Germinal center (tissue), 1 donor: ENCODE measurements at regions not wholly inside any gene's neighbourhood (a gene's known extent, or its start where the extent isn't known, plus 50 kb on each side); places are given as distances from the start of the nearest gene placed in this dataset.
"Not testable (repeated sequence)": the region's sequence is repeated elsewhere in the genome, so short reads cannot be mapped to it uniquely, and the experiment has no call there.

Experiments
- DNase-seq: peaks from one replicate; pipeline ENCODE4 v3.0.0; 2012; ENCODE audit warnings: mixed read lengths, low spot score

- DNase-seq, result not testable (repeated sequence)
Observed at GRCh38 chr21:10428981-10429534, 92.3 kb upstream of the TPTE start.

- DNase-seq, result no peak
Observed at GRCh38 chr21:10430005-10430404, 91.4 kb upstream of the TPTE start.

DNA sequence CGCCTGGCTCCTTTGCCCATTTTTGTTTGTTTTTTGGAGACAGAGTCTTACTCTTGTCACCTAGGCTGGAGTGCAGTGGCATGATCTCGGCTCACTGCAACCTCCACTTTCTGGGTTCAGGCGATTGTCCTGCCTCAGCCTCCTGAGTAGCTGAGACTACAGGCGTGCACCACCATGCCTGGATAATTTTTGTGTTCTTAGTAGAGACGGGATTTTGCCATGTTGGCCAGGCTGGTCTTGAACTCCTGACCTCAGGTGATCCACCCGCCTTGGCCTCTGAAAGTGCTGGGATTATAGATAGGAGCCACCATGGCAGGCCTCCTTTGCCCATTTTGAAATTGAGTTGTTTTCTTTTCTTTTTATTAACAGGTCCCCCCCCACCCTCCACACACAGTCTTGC lies 89.4 kb upstream of the TPTE start:
- DNase-seq, result not testable (repeated sequence)

- not testable (repeated sequence) for DNase-seq
Observed at GRCh38 chr21:10432456-10432855, 88.9 kb upstream of the TPTE start.

DNA sequence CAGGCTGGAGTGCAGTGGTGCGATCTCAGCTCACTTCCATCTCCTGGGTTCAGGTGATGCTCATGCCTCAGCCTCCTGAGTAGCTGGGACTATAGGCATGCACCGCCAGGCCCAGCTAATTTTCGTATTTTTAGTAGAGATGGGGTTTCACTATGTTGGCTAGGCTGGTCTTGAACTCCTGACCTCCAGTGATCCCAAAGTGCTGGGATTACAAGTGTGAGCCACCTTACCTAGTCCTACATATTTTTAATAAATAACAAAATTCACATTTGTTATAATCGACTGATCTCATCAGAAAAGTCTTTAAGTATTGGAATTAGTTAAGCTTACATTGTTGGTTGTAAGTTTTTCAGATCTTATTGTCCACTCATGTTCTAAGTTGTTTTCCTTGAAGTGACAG lies 83.4 kb upstream of the TPTE start:
- not testable (repeated sequence) for DNase-seq

DNA sequence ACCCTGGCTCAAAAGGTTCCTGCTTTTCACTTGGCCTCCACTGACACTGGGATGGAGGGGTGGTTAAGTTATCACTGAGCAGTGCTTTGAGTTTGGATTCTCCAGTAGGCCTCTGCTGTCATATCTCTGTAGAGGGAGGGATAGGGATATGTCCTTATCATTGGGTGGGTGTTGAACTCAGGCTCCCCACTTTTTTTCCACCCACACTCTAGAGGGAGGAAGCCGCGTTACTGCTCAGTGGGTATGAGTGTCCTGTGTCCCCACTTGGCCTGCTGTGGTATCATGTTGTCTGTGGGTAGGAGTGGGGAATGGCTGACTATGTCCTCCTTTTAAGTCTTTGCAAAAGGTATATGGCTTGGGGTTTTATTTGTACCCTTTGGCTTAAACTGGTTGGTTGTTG lies 80.7 kb upstream of the TPTE start:
- DNase-seq, result not testable (repeated sequence)

DNA sequence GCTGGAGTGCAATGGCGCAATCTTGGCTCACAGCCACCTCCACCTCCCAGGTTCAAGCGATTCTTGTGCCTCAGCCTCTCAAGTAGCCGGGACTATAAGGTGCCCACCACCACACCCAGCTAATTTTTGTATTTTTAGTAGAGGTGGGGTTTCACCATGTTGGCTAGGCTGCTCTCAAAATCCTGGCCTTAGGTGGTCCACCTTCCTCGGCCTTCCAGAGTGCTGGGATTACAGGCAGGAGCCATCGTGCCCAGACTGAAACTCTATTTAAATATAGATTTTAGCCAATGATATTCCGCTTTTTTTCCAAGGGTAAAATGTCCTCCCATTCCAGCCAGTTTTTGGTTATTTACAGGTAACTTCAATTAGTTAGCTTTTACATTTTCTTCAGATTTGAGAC lies 79.4 kb upstream of the TPTE start:
- DNase-seq, result not testable (repeated sequence)

GRCh38 chr21:10445685-10446084 lies 75.7 kb upstream of the TPTE start:
- DNase-seq, result not testable (repeated sequence)

GRCh38 chr21:10449451-10449850 lies 71.9 kb upstream of the TPTE start:
- DNase-seq, result not testable (repeated sequence)

DNA sequence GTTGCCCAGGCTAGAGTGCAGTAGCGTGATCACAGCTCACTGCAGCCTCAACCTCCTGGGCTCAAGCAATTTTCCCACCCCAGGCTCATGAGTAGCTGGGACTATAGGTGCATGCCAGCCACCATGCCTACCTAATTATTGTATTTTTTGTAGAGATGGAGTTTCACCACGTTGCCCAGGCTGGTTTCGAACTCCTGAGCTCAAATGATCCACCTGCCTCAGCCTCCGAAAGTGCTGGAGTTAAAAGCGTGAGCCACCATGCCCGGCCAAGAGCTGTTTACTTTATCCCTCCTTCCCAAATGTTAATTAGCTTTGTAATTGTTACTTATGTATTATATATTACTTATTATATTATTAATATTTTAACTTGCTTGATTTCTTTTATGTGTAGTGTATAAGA lies 70.1 kb upstream of the TPTE start:
- not testable (repeated sequence) for DNase-seq

DNA sequence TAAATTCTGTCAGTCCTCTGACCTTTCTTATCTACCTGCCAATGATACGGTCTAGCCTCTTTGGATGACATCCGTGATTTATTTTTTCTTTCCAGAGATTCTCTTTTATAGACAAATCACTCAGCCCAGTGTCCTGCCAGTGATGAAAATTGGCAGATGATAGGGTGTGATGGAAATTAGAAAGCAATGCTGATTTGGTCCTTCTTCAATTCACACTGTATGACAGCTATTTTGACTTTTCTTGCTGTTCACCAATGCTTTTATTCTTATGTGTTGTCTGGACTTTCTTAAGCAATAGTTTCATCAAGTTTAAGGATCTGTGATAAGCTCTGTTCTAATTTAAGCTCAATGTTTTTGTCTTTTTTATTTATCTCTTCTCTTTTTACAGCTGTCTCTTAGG lies 63.6 kb upstream of the TPTE start:
- DNase-seq, result not testable (repeated sequence)

DNA sequence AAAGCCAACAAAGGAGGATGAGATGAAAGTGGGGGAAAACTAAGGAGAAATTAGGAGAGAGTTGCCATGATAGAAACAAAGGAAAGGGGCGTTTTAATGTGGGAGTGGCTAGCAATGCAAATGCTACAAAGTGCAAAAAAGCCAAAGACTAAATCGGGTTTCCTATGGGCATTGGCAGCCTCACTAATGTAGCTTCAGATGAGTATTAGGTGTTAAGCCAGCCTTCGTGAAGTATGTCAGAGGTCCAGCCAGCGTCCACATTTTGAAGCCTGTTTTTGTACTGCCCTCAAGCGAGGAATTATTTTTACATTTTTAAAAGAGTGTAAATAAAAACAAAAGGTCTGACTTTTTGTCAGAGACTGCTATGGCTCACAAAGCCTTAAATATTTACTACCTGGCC lies 60.4 kb upstream of the TPTE start:
- not testable (repeated sequence) for DNase-seq

- DNase-seq, result not testable (repeated sequence)
Observed at GRCh38 chr21:10461445-10461844, 59.9 kb upstream of the TPTE start.

GRCh38 chr21:10463156-10463555 lies 58.2 kb upstream of the TPTE start:
- no peak for DNase-seq

DNA sequence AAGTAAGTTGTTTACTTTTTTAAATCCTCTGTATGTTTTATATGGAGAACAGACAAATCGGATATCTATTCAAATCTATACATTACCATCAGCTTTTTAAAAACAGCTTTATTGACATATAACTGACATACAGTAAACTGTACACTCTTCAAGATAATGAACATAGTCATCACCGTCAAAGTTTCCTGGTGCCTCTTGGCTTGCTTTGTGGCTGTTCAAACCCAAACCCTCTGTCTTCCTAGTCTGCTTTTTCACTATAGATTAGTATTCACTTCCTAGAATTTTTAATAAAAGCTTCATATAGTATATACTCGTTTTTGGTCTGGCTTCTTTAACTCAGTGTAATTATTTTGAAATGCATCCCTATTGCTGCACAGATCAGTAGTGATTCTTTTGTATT lies 56.4 kb upstream of the TPTE start:
- DNase-seq, result no peak

- not testable (repeated sequence) for DNase-seq
Observed at GRCh38 chr21:10465524-10466110, 55.8 kb upstream of the TPTE start.

DNA sequence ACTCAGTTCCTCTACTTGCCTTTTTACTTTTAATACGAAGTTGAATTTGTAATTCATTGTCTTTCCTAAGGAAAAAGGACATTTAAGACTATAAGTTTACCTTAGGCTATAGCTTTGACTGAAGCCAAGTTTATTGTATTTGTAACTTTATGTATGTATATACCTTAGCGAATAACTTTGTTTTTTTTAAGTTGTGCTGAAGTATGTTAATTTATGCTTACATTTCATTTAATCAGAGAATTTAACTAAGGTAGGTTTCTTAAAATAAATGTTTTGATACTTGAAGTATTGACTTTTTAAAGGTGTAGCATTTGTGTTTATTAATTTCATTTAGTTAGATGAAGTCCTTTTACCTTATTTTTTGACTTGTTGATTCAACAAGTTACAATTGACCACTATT lies 55.2 kb upstream of the TPTE start:
- no peak for DNase-seq
